ENCODE measurements at regions not wholly inside any gene's neighbourhood (a gene's known extent, or its start where the extent isn't known, plus 50 kb on each side); places are given as distances from the start of the nearest gene placed in this dataset.
A peak's percentile ranks its signal among the peaks of the same experiment; 100 is the strongest.

- peak; percentile 94 to 95 for DNase-seq (ENCODE audit: low read depth in 2 of 2)
Observed at GRCh38 chr1:183711741-183712361, 58.7 kb upstream of the APOBEC4 start.

- no peak for DNase-seq (ENCODE audit: low read depth in 2 of 2)
Observed at GRCh38 chr1:183711165-183711682, 58.1 kb upstream of the APOBEC4 start.

DNA sequence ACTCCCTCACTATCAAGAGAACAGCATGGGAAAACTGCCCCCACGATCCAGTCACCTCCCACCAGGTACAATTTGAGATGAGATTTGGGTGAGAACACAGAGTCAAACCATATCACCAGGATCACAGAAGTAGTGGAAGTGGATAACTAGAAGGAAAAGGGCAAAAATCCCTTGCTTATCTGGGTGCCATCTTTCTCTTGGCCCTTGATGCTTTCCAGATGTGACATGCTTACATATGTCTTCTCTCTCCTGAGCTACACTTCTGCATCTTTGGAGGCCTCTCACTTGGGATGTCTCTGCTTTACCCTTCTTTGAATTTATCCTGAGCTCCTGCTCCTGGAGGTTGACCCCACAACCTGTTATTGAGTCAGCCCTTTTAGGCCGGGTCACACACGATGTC is 57.6 kb upstream of the APOBEC4 start:
- no peak for DNase-seq (ENCODE audit: low read depth in 2 of 2)

DNA sequence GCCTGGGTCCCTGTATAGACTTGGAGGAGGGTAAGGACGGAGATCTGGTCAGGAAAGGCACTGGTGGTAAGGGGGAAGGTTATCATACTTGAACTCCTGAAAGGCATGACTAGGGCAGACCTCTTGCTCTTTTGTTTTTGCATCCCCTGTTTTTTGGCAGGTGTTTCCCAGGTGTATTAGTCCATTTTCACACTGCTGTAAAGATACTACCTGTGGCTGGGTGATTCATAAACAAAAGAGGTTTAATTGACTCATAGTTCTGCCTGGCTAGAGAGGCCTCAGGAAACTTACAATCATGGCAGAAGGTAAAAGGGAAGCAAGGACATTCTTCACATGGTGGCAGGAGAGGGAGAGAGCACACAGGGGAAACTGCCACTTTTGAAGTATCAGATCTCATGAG is 57.2 kb upstream of the APOBEC4 start:
- no peak for DNase-seq (ENCODE audit: low read depth in 2 of 2)

GRCh38 chr1:183704131-183704530 is 51.0 kb upstream of the APOBEC4 start:
- DNase-seq (ENCODE audit: low read depth in 2 of 2), result no peak

All from fibroblast of skin of left quadriceps (primary cell).